B cell (primary cell): ENCODE measurements at regions not wholly inside any gene's neighbourhood (a gene's known extent, or its start where the extent isn't known, plus 50 kb on each side); places are given as distances from the start of the nearest gene placed in this dataset.

Source experiments
- ATAC-seq: fragments of 200-7000 bp; cut with Tn5 transposase; one replicate; pipeline ENCODE4 v1.10.0; 2021; ENCODE audit warnings: low read depth, mild to moderate bottlenecking, moderate number of reproducible peaks, moderate library complexity
- CTCF ChIA-PET: fragments of 350-600 bp; sonication (Branson Sonifier 250); formaldehyde crosslinking; loops from one replicate; lab custom pipeline; 2021; ENCODE audit warnings: antibody characterized with exemption, inconsistent platforms; lab: Charles Lee
- POLR2A ChIA-PET: fragments of 350-600 bp; sonication (Branson Sonifier 250); formaldehyde crosslinking; loops from one replicate; lab custom pipeline; 2021; ENCODE audit warnings: antibody characterized with exemption; lab: Charles Lee
- DNase-seq: peaks from one replicate; pipeline ENCODE4 v3.0.0; 2013
- H2AFZ ChIP-seq: 2 replicates; pipeline ENCODE4 v1.6.1; 2012; ENCODE audit warnings: mild to moderate bottlenecking, low read depth, low read length; ENCODE audit not compliant: insufficient read depth, poor library complexity, severe bottlenecking
- H3K27ac ChIP-seq, 2 donors: 1 replicate in 1 of 2; 2 replicates in 1 of 2; pipeline ENCODE4 v1.5.1; 2012 to 2013; ENCODE audit warnings: low read length in 2 of 2, mild to moderate bottlenecking in 2 of 2, moderate library complexity in 1 of 2
- H3K27me3 ChIP-seq, 4 experiments: fragments of 200-600 bp in 1 of 4; sonication (generic) in 1 of 4; replicated peaks in 1 of 4; 1 replicate in 2 of 4; 2 replicates in 2 of 4; pipeline versions ENCODE4 v1.6.1 to v1.7.0; 2013 to 2016; ENCODE audit warnings: low read length in 3 of 4, mild to moderate bottlenecking in 2 of 4, mixed read lengths in 1 of 4, moderate library complexity in 1 of 4; ENCODE audit not compliant: insufficient read depth in 4 of 4, control insufficient read depth in 3 of 4; ENCODE audit errors: control extremely low read depth in 1 of 4
- H3K36me3 ChIP-seq, 2 experiments: replicated peaks in 1 of 2; 1 replicate in 1 of 2; 2 replicates in 1 of 2; pipeline versions ENCODE4 v1.6.1 to v1.7.1; 2013; ENCODE audit warnings: low read length in 1 of 2; ENCODE audit not compliant: insufficient read depth in 2 of 2, control insufficient read depth in 1 of 2; ENCODE audit errors: control extremely low read depth in 1 of 2, extremely low read depth in 1 of 2
- H3K4me1 ChIP-seq, 2 donors: fragments of 200-600 bp in 1 of 2; sonication (generic) in 1 of 2; 1 replicate in 1 of 2; 2 replicates in 1 of 2; pipeline versions ENCODE4 v1.5.1 to v1.6.1; 2013 to 2017; ENCODE audit warnings: low read length in 2 of 2; ENCODE audit not compliant: control insufficient read depth in 2 of 2, insufficient read depth in 2 of 2
- H3K4me2 ChIP-seq: replicated peaks from 2 replicates; pipeline ENCODE3; 2012; ENCODE audit warnings: mild to moderate bottlenecking, low read depth, low read length; ENCODE audit not compliant: poor library complexity, severe bottlenecking
- H3K4me3 ChIP-seq, 5 experiments: fragments of 200-600 bp in 1 of 5; sonication (generic) in 1 of 5; 1 replicate in 3 of 5; 2 replicates in 2 of 5; pipeline versions ENCODE4 v1.5.1 to v1.7.0; 2011 to 2016; ENCODE audit warnings: low read length in 4 of 5, mild to moderate bottlenecking in 4 of 5, low read depth in 2 of 5, control low read depth in 1 of 5, moderate library complexity in 1 of 5; ENCODE audit not compliant: insufficient read depth in 1 of 5; ENCODE audit errors: control extremely low read depth in 1 of 5, extremely low read depth in 1 of 5
- H3K79me2 ChIP-seq: fragments of 200-600 bp; sonication (generic); one replicate; pipeline ENCODE4 v1.6.0; 2016; ENCODE audit warnings: low read length; ENCODE audit not compliant: control insufficient read depth, insufficient read depth
- H3K9ac ChIP-seq: fragments of 200-600 bp; sonication (generic); 2 replicates; pipeline ENCODE4 v1.6.1; 2017; ENCODE audit warnings: mild to moderate bottlenecking, low read length, moderate library complexity
- H3K9me3 ChIP-seq, 3 donors: one replicate each; pipeline versions ENCODE4 v1.6.1 to v1.7.1; 2013; ENCODE audit warnings: low read length in 2 of 3; ENCODE audit not compliant: control insufficient read depth in 2 of 3, insufficient read depth in 1 of 3; ENCODE audit errors: control extremely low read depth in 1 of 3
- H4K20me1 ChIP-seq: 2 replicates; pipeline ENCODE4 v1.6.0; 2012; ENCODE audit warnings: mild to moderate bottlenecking, low read length; ENCODE audit not compliant: insufficient read depth, control insufficient read depth, poor library complexity, severe bottlenecking
- H3K27ac Mint-ChIP-seq: one replicate; pipeline ENCODE4 v1.8.0; 2021; ENCODE audit warnings: mixed read lengths
- H3K27me3 Mint-ChIP-seq: one replicate; pipeline ENCODE4 v1.8.0; 2021; ENCODE audit warnings: mixed read lengths
- H3K4me1 Mint-ChIP-seq: one replicate; pipeline ENCODE4 v1.8.0; 2021; ENCODE audit warnings: mixed read lengths
- H3K4me3 Mint-ChIP-seq: one replicate; pipeline ENCODE4 v1.8.0; 2021; ENCODE audit warnings: mixed read lengths
- H3K9me3 Mint-ChIP-seq: one replicate; pipeline ENCODE4 v1.8.0; 2022; ENCODE audit warnings: mixed read lengths; ENCODE audit not compliant: insufficient read depth
- CTCF ChIP-seq: fragments of 200-600 bp; IDR thresholded peaks from one replicate; pipeline ENCODE4 v1.8.0; 2022; ENCODE audit warnings: antibody characterized with exemption, mild to moderate bottlenecking
- EZH2 ChIP-seq: IDR thresholded peaks from 2 replicates; pipeline ENCODE4 v1.6.1; 2012; ENCODE audit warnings: borderline replicate concordance, low read depth, mild to moderate bottlenecking, moderate library complexity, low read length; ENCODE audit not compliant: insufficient read depth, poor library complexity, severe bottlenecking
- WGBS: methylation state at CpG from one replicate; pipeline ENCODE4 v1.1.5; 2013; ENCODE audit warnings: missing lambda C conversion rate; ENCODE audit not compliant: insufficient coverage; 5-methylcytosine and 5-hydroxymethylcytosine counted together
- intact Hi-C: fragments of 100-400 bp; cut with micrococcal nuclease; formaldehyde crosslinking; loops from one replicate; pipeline ENCODE4 v1.10.0; 2022

- no peak overlapping the region for H3K27ac ChIP-seq
- intact Hi-C loops, result no loop called here
- H3K4me3 Mint-ChIP-seq, result no peak overlapping the region
- no peaks in the 10 kb centered on the region for H3K36me3 ChIP-seq
- H3K27me3 Mint-ChIP-seq, result no peaks in the 10 kb centered on the region
- no peaks in the 10 kb centered on the region for H3K79me2 ChIP-seq
- no peak overlapping the region for H3K4me3 ChIP-seq
- no peaks in the 10 kb centered on the region for H3K4me1 ChIP-seq
- H3K9ac ChIP-seq, result no peak overlapping the region
- no peak overlapping the region for H3K27ac Mint-ChIP-seq
- POLR2A ChIA-PET, result no interaction called here
- H4K20me1 ChIP-seq, result no peaks in the 10 kb centered on the region
- H2AFZ ChIP-seq, result no peak overlapping the region
- no peak for DNase-seq
- H3K4me2 ChIP-seq, result no peak overlapping the region
- CTCF ChIA-PET, result no interaction called here
- H3K27me3 ChIP-seq, result no peaks in the 10 kb centered on the region
- no peaks in the 10 kb centered on the region for H3K9me3 ChIP-seq
- no peaks in the 10 kb centered on the region for H3K9me3 Mint-ChIP-seq
- 86% methylated on average over 2 of the region's 2 CpGs for WGBS
- H3K4me1 Mint-ChIP-seq, result no peaks in the 10 kb centered on the region
- TF ChIP-seq EZH2 (no peak), CTCF (no peak)
- no peak for ATAC-seq
Measured at GRCh38 chr3:64860536-64860870, 172.7 kb upstream of the ADAMTS9 start.

GRCh38 chr3:64859625-64860535, 172.1 kb upstream of the ADAMTS9 start:
- H3K4me3 ChIP-seq, result no peak overlapping the region
- Mint-ChIP-seq H3K27ac (no peak overlapping the region), H3K27me3 (no peaks in the 10 kb centered on the region), H3K4me3 (no peak overlapping the region), H3K9me3 (no peaks in the 10 kb centered on the region), H3K4me1 (no peaks in the 10 kb centered on the region)
- ChIA-PET CTCF (no interaction called here), POLR2A (no interaction called here)
- TF ChIP-seq EZH2 (no peak), CTCF (no peak)
- DNase-seq, result no peak
- no peaks in the 10 kb centered on the region for H3K79me2 ChIP-seq
- no peak for ATAC-seq
- H3K9me3 ChIP-seq, result no peaks in the 10 kb centered on the region
- no peaks in the 10 kb centered on the region for H3K36me3 ChIP-seq
- 0% methylated on average over 2 of the region's 6 CpGs for WGBS
- H3K4me1 ChIP-seq, result no peaks in the 10 kb centered on the region
- H3K27me3 ChIP-seq, result no peaks in the 10 kb centered on the region
- H3K27ac ChIP-seq, result no peak overlapping the region
- no peak overlapping the region for H3K4me2 ChIP-seq
- no peak overlapping the region for H3K9ac ChIP-seq
- H2AFZ ChIP-seq, result no peak overlapping the region
- H4K20me1 ChIP-seq, result no peaks in the 10 kb centered on the region
- intact Hi-C loops, result no loop called here
